Subcutaneous abdominal adipose tissue (tissue), 5 donors: ENCODE measurements at regions not wholly inside any gene's neighbourhood (a gene's known extent, or its start where the extent isn't known, plus 50 kb on each side); places are given as distances from the start of the nearest gene placed in this dataset.

ENCODE experiments used
- H3K27ac ChIP-seq: one replicate; pipeline ENCODE4 v1.7.0; 2013; ENCODE audit warnings: low read depth, mild to moderate bottlenecking, inconsistent platforms, low read length, moderate library complexity
- H3K27me3 ChIP-seq, 5 donors: one replicate each; pipeline ENCODE4 v1.7.0; 2013; ENCODE audit warnings: low read length in 5 of 5, inconsistent platforms in 1 of 5; ENCODE audit not compliant: control insufficient read depth in 5 of 5, insufficient read depth in 4 of 5
- H3K36me3 ChIP-seq, 5 donors: one replicate each; pipeline ENCODE4 v1.7.0; 2013; ENCODE audit warnings: low read length in 5 of 5; ENCODE audit not compliant: control insufficient read depth in 5 of 5, insufficient read depth in 5 of 5
- H3K4me1 ChIP-seq, 5 donors: one replicate each; pipeline ENCODE4 v1.7.0; 2013; ENCODE audit warnings: low read length in 5 of 5, mild to moderate bottlenecking in 3 of 5, moderate library complexity in 1 of 5; ENCODE audit not compliant: control insufficient read depth in 5 of 5, insufficient read depth in 5 of 5
- H3K4me3 ChIP-seq, 5 donors: one replicate each; pipeline ENCODE4 v1.7.0; 2013; ENCODE audit warnings: low read length in 5 of 5, low read depth in 1 of 5
- H3K9ac ChIP-seq, 5 donors: one replicate each; pipeline ENCODE4 v1.7.0; 2013; ENCODE audit warnings: low read length in 5 of 5, mild to moderate bottlenecking in 4 of 5, moderate library complexity in 3 of 5
- H3K9me3 ChIP-seq, 5 donors: one replicate each; pipeline ENCODE4 v1.7.0; 2013; ENCODE audit warnings: low read length in 5 of 5; ENCODE audit not compliant: control insufficient read depth in 5 of 5
- donor health status: healthy.
- donor health status: healthy.
- donor health status: healthy.
- donor health status: healthy.
- donor health status: healthy.

DNA sequence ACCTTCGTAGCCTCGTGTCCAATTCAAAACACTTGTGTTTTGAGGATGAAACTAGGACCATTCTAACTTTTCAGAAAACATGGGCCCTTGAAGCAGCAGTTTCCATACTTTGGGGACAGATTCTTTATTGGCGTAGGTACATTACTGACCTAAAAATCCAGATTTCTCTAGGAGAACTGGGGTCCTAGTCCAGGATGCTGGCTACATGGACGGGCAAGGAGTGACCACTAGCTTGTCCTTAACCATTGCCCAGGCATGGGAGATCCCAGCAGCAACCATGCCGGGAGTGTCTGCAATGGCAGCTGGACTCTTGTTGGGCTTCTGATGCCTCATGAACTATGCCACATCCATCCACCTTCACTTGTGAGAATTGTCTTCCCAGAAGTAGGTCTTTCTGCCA is 62.2 kb upstream of the WDR1 start:
- H3K36me3 ChIP-seq = no peaks in the 10 kb centered on the region
- peaks cover under 1 to 23% (median 15%) of the 10 kb centered on the region in 5 donors for H3K4me1 ChIP-seq
- no peaks in the 10 kb centered on the region for H3K9me3 ChIP-seq
- no peak overlapping the region for H3K9ac ChIP-seq
- H3K27me3 ChIP-seq = no peaks in the 10 kb centered on the region
- H3K27ac ChIP-seq = no peak overlapping the region
- no peak overlapping the region for H3K4me3 ChIP-seq

GRCh38 chr4:10175626-10176025 is 59.0 kb upstream of the WDR1 start:
- no peaks in the 10 kb centered on the region for H3K27me3 ChIP-seq
- H3K27ac ChIP-seq = no peak overlapping the region
- H3K36me3 ChIP-seq = no peaks in the 10 kb centered on the region
- H3K9ac ChIP-seq = no peak overlapping the region
- peaks cover 3 to 43% (median 25%) of the 10 kb centered on the region in 5 donors for H3K4me1 ChIP-seq
- no peak overlapping the region for H3K4me3 ChIP-seq
- no peaks in the 10 kb centered on the region for H3K9me3 ChIP-seq

DNA sequence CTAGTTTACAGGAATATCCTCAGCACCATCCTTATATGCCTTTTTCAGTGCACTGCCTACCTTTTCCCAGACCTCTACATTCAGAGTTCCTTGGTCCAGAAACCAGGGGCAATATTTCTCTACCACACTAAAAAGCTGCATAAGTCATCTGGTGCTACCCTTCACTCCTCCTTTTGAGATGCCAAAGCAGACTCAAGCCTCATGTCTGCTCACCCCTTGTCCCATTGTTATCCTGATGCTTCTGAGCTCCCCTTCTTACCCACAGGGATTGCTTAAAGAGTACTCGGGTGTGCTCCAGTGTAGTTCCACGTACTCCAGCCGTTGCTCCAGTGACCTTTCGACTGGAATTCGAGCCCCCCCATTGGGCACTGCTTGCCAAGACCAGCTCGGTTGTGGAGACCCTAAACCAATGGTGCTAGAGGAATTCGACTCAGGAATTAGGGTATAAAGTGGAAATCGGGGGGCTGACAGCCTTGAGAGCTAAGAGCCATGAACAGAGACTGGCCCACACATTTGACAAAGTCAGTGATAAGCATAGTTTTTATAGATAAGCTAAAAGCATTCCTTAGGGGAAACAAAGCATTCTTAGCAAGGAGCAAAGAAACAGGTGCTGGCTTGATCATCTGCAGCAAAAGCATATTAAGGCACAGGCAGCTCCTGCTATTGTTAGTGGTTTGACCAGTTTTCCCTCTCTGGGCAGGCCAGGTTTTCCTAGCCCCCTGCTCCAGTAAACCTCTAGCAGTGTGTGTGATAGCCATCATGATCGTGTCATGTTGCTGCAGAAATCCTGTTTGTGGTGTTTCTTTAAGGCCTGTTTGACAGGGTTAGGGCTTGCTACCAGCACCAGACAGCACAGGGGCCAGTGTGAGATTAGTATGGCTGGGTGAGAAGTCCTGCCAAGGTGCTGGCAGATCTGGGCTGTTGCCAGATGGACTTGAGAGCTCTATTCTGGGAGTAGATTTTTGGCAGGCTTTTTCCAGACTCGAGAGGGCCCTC is 57.5 kb upstream of the WDR1 start:
- no peak overlapping the region for H3K4me3 ChIP-seq
- H3K27me3 ChIP-seq = no peaks in the 10 kb centered on the region
- H3K4me1 ChIP-seq = peaks cover 3 to 43% (median 25%) of the 10 kb centered on the region in 5 donors
- no peaks in the 10 kb centered on the region for H3K36me3 ChIP-seq
- no peak overlapping the region for H3K9ac ChIP-seq
- H3K9me3 ChIP-seq = no peaks in the 10 kb centered on the region
- H3K27ac ChIP-seq = no peak overlapping the region

DNA sequence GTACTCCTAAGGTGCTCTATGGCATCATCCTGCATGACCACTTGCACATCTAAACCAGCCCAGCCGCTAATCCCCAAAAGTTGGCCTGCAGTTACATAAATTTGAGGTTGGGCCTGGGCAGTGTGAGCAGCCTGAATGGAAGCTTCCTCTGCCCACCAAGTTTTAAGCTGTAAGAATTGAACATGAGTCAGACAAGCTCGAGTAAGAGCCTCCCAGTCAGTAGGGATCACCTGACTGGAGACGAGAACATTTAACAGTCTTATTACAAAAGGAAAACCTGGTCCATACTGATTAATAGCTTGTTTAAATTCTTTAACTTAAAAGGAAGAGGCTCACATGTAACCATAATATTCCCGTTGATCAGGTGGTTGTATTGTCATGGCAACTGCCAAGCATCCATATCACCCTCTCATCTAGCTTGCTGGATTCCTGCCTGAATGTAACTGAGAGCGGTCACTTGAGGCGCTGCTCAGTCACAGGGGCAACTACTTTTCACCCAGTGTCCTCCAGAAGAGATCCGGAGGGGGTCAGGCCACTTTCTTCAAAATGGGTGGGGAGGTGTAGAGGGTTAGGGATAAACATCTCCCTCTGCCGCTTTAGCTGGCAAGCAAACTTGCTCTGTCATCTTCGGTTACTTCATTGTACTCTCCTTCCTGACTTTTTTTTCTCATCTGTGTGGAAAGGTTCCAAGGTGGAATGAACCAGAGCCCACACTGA is 56.6 kb upstream of the WDR1 start:
- Histone ChIP-seq H3K27ac (no peak overlapping the region), H3K9me3 (no peaks in the 10 kb centered on the region), H3K36me3 (no peaks in the 10 kb centered on the region), H3K9ac (no peak overlapping the region), H3K27me3 (no peaks in the 10 kb centered on the region), H3K4me1 (peaks cover 3 to 52% (median 25%) of the 10 kb centered on the region in 5 donors), H3K4me3 (no peak overlapping the region)

GRCh38 chr4:10172278-10172921 is 55.8 kb upstream of the WDR1 start:
- H3K4me1 ChIP-seq = peaks cover 3 to 55% (median 25%) of the 10 kb centered on the region in 5 donors
- H3K4me3 ChIP-seq = no peak overlapping the region
- no peaks in the 10 kb centered on the region for H3K27me3 ChIP-seq
- no peak overlapping the region for H3K9ac ChIP-seq
- H3K36me3 ChIP-seq = no peaks in the 10 kb centered on the region
- H3K27ac ChIP-seq = no peak overlapping the region
- H3K9me3 ChIP-seq = no peaks in the 10 kb centered on the region

DNA sequence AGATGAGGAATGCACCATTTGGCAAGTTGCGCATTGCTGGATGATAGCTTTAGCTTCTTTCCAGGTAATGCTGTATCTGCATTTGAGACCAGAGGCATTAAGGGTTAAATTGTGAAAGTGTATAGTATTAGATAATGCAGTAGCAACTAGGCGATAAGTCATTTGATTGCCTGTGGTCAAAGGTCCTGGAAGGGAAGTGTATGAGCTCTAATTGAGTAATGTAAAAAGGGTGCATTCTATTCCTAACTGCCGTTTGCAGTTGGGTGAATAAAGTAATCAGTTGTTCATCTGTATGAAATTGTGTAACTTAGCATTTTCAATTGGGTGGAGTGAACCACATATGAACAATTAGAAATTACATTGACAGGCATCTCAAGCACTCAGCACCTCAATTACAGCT is 54.5 kb upstream of the WDR1 start:
- no peak overlapping the region for H3K27ac ChIP-seq
- no peaks in the 10 kb centered on the region for H3K27me3 ChIP-seq
- no peak overlapping the region for H3K4me3 ChIP-seq
- peaks cover 3 to 53% (median 25%) of the 10 kb centered on the region in 5 donors for H3K4me1 ChIP-seq
- no peaks in the 10 kb centered on the region for H3K9me3 ChIP-seq
- no peak overlapping the region for H3K9ac ChIP-seq
- no peaks in the 10 kb centered on the region for H3K36me3 ChIP-seq

DNA sequence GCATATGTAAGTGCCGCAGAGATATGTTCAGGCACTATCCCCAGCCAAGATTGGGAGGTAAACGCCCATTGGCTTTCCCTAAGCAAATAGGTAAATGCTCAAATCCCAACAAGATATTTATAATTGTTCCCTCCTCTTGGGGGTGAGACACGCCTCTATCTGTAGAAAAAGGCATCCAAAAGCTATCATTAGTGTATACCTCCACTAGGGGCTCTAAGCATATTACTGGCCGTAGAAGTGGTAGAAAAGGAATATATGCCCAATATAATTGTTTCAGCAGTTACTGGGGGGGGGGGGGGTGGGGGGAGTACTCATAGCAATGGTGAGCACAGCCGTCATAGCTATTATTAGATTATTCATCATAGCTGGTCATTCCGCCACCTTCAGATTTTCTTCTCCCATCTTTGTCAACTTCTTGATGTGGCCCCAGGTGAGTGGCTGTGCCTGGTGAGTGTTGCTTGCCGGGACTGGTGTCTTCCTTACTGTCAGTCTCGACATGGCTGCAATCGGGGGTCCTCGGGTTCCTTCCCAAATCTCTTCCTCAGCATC is 53.3 kb upstream of the WDR1 start:
- peaks cover 3 to 43% (median 20%) of the 10 kb centered on the region in 5 donors for H3K4me1 ChIP-seq
- no peaks in the 10 kb centered on the region for H3K9me3 ChIP-seq
- no peaks in the 10 kb centered on the region for H3K27me3 ChIP-seq
- no peak overlapping the region for H3K27ac ChIP-seq
- H3K36me3 ChIP-seq = no peaks in the 10 kb centered on the region
- no peak overlapping the region for H3K4me3 ChIP-seq
- H3K9ac ChIP-seq = no peak overlapping the region

GRCh38 chr4:10168151-10168550 is 51.6 kb upstream of the WDR1 start:
- Histone ChIP-seq H3K9me3 (no peaks in the 10 kb centered on the region), H3K4me3 (no peak overlapping the region), H3K27me3 (no peaks in the 10 kb centered on the region), H3K4me1 (peaks cover 0 to 25% (median 5%) of the 10 kb centered on the region in 5 donors), H3K9ac (no peak overlapping the region), H3K36me3 (no peaks in the 10 kb centered on the region), H3K27ac (no peak overlapping the region)

DNA sequence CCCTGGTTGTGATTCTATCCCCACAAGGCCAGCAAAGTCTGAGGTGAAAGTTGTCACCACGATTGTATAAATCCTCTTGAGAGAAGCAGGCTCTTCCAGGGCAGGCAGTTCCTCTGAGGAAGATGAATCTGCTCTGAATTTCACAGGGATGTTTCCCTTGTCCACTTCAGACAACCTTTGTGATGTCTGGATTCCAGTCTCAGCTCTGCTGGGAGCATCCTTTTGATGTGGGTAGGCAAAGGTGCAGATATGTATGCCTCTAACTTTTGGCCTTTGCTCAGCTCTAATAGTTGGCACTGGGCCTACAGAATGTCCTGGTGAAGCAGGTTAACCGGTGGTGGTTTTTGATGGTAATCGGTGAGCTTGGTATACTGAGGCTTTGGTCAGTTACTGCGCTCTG is 50.6 kb upstream of the WDR1 start:
- H3K4me3 ChIP-seq = no peak overlapping the region
- no peaks in the 10 kb centered on the region for H3K9me3 ChIP-seq
- no peaks in the 10 kb centered on the region for H3K27me3 ChIP-seq
- H3K9ac ChIP-seq = no peak overlapping the region
- no peak overlapping the region for H3K27ac ChIP-seq
- peaks cover 0 to 16% (median 5%) of the 10 kb centered on the region in 5 donors for H3K4me1 ChIP-seq
- H3K36me3 ChIP-seq = no peaks in the 10 kb centered on the region
